ENCODE measurements at regions not wholly inside any gene's neighbourhood (a gene's known extent, or its start where the extent isn't known, plus 50 kb on each side); places are given as distances from the start of the nearest gene placed in this dataset.

GRCh38 chr22:23516304-23516703 lies 63.8 kb downstream of the IGLL1 start:
- Histone ChIP-seq H3K36me3 (ENCODE audit: control insufficient read depth in 2 of 2, insufficient read depth in 1 of 2, low read length in 2 of 2) (no peaks in the 10 kb centered on the region), H3K9me3 (ENCODE audit: control insufficient read depth, insufficient read depth, low read depth, low read length) (no peaks in the 10 kb centered on the region), H3K27ac (ENCODE audit: extremely low read depth, low read depth, low read length) (no peak overlapping the region), H3K4me3 (ENCODE audit: low read depth, low read length) (no peak overlapping the region), H3K4me1 (ENCODE audit: control insufficient read depth, insufficient read depth, low read length) (peaks cover 12% of the 10 kb centered on the region)
- ChIA-PET CTCF (no interaction called here), POLR2A (no interaction called here)
- TF ChIP-seq GLI2 (tag by site-specific recombination; IDR thresholded peaks at IDR 0.05; ENCODE audit: borderline replicate concordance, low read depth) (no peak), ZBTB6 (tag by site-specific recombination; IDR thresholded peaks at IDR 0.05) (no peak), ZBTB17 (tag by site-specific recombination; IDR thresholded peaks at IDR 0.05) (no peak), ZNF214 (tag by site-specific recombination; IDR thresholded peaks at IDR 0.05; ENCODE audit: borderline replicate concordance) (no peak), SALL2 (tag by site-specific recombination; IDR thresholded peaks at IDR 0.05; ENCODE audit: borderline replicate concordance) (no peak), ZNF18 (tag by site-specific recombination; IDR thresholded peaks at IDR 0.05) (no peak), ZNF658 (tag by site-specific recombination; IDR thresholded peaks at IDR 0.05) (no peak), ZNF701 (tag by site-specific recombination; IDR thresholded peaks at IDR 0.05) (no peak), PRDM4 (tag by site-specific recombination; IDR thresholded peaks at IDR 0.05) (no peak), ZNF830 (tag by site-specific recombination; IDR thresholded peaks at IDR 0.05; ENCODE audit: low read depth) (no peak), ZNF350 (tag by site-specific recombination; IDR thresholded peaks at IDR 0.05) (no peak), SP7 (tag by site-specific recombination; IDR thresholded peaks at IDR 0.05) (no peak), TRIM28 (IDR thresholded peaks at IDR 0.05; ENCODE audit: borderline replicate concordance, low read length) (no peak), ZNF623 (tag by site-specific recombination; IDR thresholded peaks at IDR 0.05) (no peak), ZNF248 (tag by site-specific recombination; IDR thresholded peaks at IDR 0.05) (no peak), ZNF791 (tag by site-specific recombination; IDR thresholded peaks at IDR 0.05) (no peak), ZNF639 (tag by site-specific recombination; IDR thresholded peaks at IDR 0.05) (no peak)

- no peaks in the 10 kb centered on the region for H3K36me3 ChIP-seq (ENCODE audit: control insufficient read depth in 2 of 2, insufficient read depth in 1 of 2, low read length in 2 of 2)
- ChIA-PET CTCF (no interaction called here), POLR2A (interaction anchor here (0.6 kb wide), 1 partner anchor 52 kb away, joined by 4 read pairs; no protein-coding TSS in a partner anchor)
- no peak overlapping the region for H3K27ac ChIP-seq (ENCODE audit: extremely low read depth, low read depth, low read length)
- H3K4me3 ChIP-seq (ENCODE audit: low read depth, low read length) = no peak overlapping the region
- peaks cover 3% of the 10 kb centered on the region; the same call in 1 of the 2 replicates for H3K4me1 ChIP-seq (ENCODE audit: control insufficient read depth, insufficient read depth, low read length)
- H3K9me3 ChIP-seq (ENCODE audit: control insufficient read depth, insufficient read depth, low read depth, low read length) = no peaks in the 10 kb centered on the region
- TF ChIP-seq ZNF645 (tag by site-specific recombination; IDR thresholded peaks at IDR 0.05) (no peak), ZNF169 (tag by site-specific recombination; IDR thresholded peaks at IDR 0.05) (no peak), CTCF (tag by site-specific recombination; IDR thresholded peaks at IDR 0.05) (peak; percentile 34; the same call in 1 of the 2 replicates), ZNF561 (tag by site-specific recombination; IDR thresholded peaks at IDR 0.05; ENCODE audit: borderline replicate concordance) (no peak), BCL11B (tag by site-specific recombination; IDR thresholded peaks at IDR 0.05; ENCODE audit: low read depth) (no peak), ZNF510 (tag by site-specific recombination; IDR thresholded peaks at IDR 0.05; ENCODE audit: insufficient replicate concordance) (no peak), ZFP3 (tag by site-specific recombination; IDR thresholded peaks at IDR 0.05; ENCODE audit: low read depth) (no peak), ZNF664 (tag by site-specific recombination; IDR thresholded peaks at IDR 0.05) (no peak), ZNF777 (tag by site-specific recombination; IDR thresholded peaks at IDR 0.05; ENCODE audit: borderline replicate concordance) (no peak)
Observed at GRCh38 chr22:23514322-23515038, 65.6 kb downstream of the IGLL1 start.

Measured in HEK293 (cell line).